ENCODE measurements at regions not wholly inside any gene's neighbourhood (a gene's known extent, or its start where the extent isn't known, plus 50 kb on each side); places are given as distances from the start of the nearest gene placed in this dataset.

DNA sequence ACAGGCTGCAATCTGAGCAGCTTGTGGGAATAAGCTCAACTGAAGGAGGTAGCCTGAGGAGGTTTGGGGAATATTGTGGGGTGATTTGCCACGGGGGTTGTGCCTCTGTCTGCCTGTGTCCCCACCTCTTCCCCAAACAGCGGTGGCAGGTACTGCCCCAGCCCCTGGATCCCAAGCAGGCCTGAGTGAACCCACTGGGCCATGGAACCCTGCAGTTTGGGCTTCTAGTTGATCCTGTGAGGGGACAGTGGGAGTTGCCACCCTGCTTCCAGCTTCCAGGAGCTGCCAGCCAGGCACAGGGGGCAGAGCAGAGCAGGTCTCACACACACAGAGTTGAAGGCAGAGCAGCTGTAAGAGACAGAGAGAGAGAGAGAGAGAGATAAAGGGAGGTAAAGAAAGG lies 97.4 kb downstream of the PJA1 start:
- TF ChIP-seq, protein P1, sequence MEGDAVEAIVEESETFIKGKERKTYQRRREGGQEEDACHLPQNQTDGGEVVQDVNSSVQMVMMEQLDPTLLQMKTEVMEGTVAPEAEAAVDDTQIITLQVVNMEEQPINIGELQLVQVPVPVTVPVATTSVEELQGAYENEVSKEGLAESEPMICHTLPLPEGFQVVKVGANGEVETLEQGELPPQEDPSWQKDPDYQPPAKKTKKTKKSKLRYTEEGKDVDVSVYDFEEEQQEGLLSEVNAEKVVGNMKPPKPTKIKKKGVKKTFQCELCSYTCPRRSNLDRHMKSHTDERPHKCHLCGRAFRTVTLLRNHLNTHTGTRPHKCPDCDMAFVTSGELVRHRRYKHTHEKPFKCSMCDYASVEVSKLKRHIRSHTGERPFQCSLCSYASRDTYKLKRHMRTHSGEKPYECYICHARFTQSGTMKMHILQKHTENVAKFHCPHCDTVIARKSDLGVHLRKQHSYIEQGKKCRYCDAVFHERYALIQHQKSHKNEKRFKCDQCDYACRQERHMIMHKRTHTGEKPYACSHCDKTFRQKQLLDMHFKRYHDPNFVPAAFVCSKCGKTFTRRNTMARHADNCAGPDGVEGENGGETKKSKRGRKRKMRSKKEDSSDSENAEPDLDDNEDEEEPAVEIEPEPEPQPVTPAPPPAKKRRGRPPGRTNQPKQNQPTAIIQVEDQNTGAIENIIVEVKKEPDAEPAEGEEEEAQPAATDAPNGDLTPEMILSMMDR (IDR thresholded peaks at IDR 0.05; ENCODE audit: low read length), result no peak
- no peak for TF ChIP-seq EZH2 (optimal IDR thresholded peaks at IDR 0.05; ENCODE audit: low read depth, low read length)

All from MM.1S (cell line).